ENCODE measurements at regions not wholly inside any gene's neighbourhood (a gene's known extent, or its start where the extent isn't known, plus 50 kb on each side); places are given as distances from the start of the nearest gene placed in this dataset.

DNA sequence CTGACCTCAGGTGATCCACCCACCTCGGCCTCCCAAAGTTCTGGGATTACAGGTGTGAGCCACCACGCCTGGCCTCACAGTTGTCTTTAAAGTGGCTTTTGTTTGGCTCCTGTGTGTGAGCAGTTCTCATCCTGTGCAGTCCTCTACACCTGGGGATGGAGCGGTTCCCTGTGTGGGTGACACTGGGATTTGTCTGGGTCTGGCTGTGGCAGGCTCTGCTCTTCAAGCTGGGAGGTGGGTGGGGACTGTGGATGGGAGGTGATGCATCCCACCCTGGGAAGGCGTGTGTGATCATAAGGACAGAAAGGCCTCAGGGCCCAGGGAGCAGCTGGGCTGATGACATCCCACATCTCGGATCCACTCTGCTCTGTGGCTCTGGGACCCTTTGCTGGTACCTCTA lies 1266.8 kb downstream of the BRD1 start:
- TF ChIP-seq, protein P1, sequence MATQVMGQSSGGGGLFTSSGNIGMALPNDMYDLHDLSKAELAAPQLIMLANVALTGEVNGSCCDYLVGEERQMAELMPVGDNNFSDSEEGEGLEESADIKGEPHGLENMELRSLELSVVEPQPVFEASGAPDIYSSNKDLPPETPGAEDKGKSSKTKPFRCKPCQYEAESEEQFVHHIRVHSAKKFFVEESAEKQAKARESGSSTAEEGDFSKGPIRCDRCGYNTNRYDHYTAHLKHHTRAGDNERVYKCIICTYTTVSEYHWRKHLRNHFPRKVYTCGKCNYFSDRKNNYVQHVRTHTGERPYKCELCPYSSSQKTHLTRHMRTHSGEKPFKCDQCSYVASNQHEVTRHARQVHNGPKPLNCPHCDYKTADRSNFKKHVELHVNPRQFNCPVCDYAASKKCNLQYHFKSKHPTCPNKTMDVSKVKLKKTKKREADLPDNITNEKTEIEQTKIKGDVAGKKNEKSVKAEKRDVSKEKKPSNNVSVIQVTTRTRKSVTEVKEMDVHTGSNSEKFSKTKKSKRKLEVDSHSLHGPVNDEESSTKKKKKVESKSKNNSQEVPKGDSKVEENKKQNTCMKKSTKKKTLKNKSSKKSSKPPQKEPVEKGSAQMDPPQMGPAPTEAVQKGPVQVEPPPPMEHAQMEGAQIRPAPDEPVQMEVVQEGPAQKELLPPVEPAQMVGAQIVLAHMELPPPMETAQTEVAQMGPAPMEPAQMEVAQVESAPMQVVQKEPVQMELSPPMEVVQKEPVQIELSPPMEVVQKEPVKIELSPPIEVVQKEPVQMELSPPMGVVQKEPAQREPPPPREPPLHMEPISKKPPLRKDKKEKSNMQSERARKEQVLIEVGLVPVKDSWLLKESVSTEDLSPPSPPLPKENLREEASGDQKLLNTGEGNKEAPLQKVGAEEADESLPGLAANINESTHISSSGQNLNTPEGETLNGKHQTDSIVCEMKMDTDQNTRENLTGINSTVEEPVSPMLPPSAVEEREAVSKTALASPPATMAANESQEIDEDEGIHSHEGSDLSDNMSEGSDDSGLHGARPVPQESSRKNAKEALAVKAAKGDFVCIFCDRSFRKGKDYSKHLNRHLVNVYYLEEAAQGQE (IDR thresholded peaks at IDR 0.05; ENCODE audit: insufficient replicate concordance, low read depth) = no peak
- TF ChIP-seq, protein P2, sequence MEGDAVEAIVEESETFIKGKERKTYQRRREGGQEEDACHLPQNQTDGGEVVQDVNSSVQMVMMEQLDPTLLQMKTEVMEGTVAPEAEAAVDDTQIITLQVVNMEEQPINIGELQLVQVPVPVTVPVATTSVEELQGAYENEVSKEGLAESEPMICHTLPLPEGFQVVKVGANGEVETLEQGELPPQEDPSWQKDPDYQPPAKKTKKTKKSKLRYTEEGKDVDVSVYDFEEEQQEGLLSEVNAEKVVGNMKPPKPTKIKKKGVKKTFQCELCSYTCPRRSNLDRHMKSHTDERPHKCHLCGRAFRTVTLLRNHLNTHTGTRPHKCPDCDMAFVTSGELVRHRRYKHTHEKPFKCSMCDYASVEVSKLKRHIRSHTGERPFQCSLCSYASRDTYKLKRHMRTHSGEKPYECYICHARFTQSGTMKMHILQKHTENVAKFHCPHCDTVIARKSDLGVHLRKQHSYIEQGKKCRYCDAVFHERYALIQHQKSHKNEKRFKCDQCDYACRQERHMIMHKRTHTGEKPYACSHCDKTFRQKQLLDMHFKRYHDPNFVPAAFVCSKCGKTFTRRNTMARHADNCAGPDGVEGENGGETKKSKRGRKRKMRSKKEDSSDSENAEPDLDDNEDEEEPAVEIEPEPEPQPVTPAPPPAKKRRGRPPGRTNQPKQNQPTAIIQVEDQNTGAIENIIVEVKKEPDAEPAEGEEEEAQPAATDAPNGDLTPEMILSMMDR (IDR thresholded peaks at IDR 0.05; ENCODE audit: insufficient read depth, low read length) = no peak
- TF ChIP-seq POLR2AphosphoS5 (IDR thresholded peaks at IDR 0.05; ENCODE audit: low read depth) (no peak), GABPA (IDR thresholded peaks at IDR 0.05; ENCODE audit: low read depth) (no peak), SPI1 (IDR thresholded peaks at IDR 0.05; ENCODE audit: borderline replicate concordance, low read depth) (no peak)
- Histone ChIP-seq H3K27me3 (ENCODE audit: insufficient read depth, poor library complexity, severe bottlenecking) (no peaks in the 10 kb centered on the region), H3K27ac (replicated peaks) (no peak overlapping the region), H3K4me3 (replicated peaks; ENCODE audit: insufficient read depth, low read length) (no peak overlapping the region)
- DNase-seq (ENCODE audit: low read depth in 1 of 2, low spot score in 1 of 2) = no peak

DNA sequence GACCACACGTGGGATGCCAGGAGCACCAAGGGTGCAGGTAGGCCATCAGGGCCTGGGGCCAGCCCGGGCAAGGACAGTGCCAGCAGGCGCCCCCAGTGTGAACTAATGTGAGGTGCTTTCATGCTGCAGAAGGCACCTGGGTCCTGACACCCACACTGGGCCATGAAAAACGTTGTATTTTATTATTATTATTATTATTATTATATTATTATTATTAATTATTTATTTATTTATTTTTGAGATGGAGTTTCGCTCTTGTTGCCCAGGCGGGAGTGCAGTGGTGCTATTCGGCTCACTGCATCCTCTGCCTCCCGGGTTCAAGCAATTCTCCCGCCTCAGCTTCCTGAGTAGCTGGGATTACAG lies 1267.3 kb downstream of the BRD1 start:
- Histone ChIP-seq H3K4me3 (replicated peaks; ENCODE audit: insufficient read depth, low read length) (no peak overlapping the region), H3K27ac (replicated peaks) (no peak overlapping the region), H3K27me3 (ENCODE audit: insufficient read depth, poor library complexity, severe bottlenecking) (no peaks in the 10 kb centered on the region)
- TF ChIP-seq SPI1 (IDR thresholded peaks at IDR 0.05; ENCODE audit: borderline replicate concordance, low read depth) (no peak), GABPA (IDR thresholded peaks at IDR 0.05; ENCODE audit: low read depth) (no peak), POLR2AphosphoS5 (IDR thresholded peaks at IDR 0.05; ENCODE audit: low read depth) (no peak)
- TF ChIP-seq, protein P2 (IDR thresholded peaks at IDR 0.05; ENCODE audit: insufficient read depth, low read length) = no peak
- TF ChIP-seq, protein P1 (IDR thresholded peaks at IDR 0.05; ENCODE audit: insufficient replicate concordance, low read depth) = no peak
- DNase-seq (ENCODE audit: low read depth in 1 of 2, low spot score in 1 of 2) = no peak

DNA sequence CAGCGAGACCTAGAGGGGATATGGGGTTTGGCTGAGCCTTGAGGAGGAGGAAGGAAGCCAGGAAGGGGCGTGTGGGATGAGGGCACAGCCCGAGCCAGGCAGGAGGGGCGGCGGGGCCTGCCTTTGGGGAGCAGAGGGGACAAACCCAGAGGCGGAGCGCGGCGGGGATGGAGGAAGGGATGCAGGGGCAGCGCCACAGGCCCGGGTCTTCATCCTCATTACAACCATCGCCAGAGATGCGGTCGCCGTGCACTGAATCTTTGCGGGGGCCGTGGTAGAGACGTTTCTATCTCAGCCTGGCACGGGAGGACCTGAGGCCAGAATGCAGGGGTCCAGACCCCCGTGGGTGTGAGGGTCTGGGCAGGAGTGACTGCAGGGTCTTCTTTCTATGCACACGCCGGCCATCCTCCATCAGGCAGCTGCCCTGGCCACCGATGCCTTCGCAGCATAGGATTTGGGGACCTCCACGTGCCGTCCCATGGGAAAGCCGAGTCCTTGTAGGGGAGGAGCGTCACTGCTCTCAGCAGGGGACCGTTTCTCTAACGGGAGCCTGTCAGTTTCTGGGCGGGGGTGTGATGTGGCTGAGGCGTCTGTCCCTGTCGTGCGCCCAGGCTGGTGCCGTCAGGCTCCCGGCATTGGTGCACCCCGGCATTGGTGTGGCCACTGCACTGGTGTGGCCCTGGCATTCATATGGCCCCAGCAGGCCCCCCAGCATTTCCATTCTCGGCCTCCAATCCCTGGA lies 1267.9 kb downstream of the BRD1 start:
- DNase-seq (ENCODE audit: low read depth in 1 of 2, low spot score in 1 of 2) = no peak
- no peaks in the 10 kb centered on the region for H3K27me3 ChIP-seq (ENCODE audit: insufficient read depth, poor library complexity, severe bottlenecking)
- H3K27ac ChIP-seq (replicated peaks) = no peak overlapping the region
- H3K4me3 ChIP-seq (replicated peaks; ENCODE audit: insufficient read depth, low read length) = no peak overlapping the region
- TF ChIP-seq POLR2AphosphoS5 (IDR thresholded peaks at IDR 0.05; ENCODE audit: low read depth) (no peak), GABPA (IDR thresholded peaks at IDR 0.05; ENCODE audit: low read depth) (no peak), SPI1 (IDR thresholded peaks at IDR 0.05; ENCODE audit: borderline replicate concordance, low read depth) (no peak)
- TF ChIP-seq, protein P2 (IDR thresholded peaks at IDR 0.05; ENCODE audit: insufficient read depth, low read length) = no peak
- TF ChIP-seq, protein P1 (IDR thresholded peaks at IDR 0.05; ENCODE audit: insufficient replicate concordance, low read depth) = no peak

All from HL-60 (cell line).